22Rv1 (cell line): ENCODE measurements at regions not wholly inside any gene's neighbourhood (a gene's known extent, or its start where the extent isn't known, plus 50 kb on each side); places are given as distances from the start of the nearest gene placed in this dataset.

Source experiments
- CTCF ChIP-seq: fragments of 450-650 bp; IDR thresholded peaks from 2 replicates; pipeline ENCODE4 v1.5.1; 2017; ENCODE audit warnings: mild to moderate bottlenecking
- ZFX ChIP-seq: fragments of 450-650 bp; IDR thresholded peaks from 2 replicates; pipeline ENCODE4 v1.6.1; 2017; ENCODE audit warnings: antibody characterized with exemption, borderline replicate concordance

DNA sequence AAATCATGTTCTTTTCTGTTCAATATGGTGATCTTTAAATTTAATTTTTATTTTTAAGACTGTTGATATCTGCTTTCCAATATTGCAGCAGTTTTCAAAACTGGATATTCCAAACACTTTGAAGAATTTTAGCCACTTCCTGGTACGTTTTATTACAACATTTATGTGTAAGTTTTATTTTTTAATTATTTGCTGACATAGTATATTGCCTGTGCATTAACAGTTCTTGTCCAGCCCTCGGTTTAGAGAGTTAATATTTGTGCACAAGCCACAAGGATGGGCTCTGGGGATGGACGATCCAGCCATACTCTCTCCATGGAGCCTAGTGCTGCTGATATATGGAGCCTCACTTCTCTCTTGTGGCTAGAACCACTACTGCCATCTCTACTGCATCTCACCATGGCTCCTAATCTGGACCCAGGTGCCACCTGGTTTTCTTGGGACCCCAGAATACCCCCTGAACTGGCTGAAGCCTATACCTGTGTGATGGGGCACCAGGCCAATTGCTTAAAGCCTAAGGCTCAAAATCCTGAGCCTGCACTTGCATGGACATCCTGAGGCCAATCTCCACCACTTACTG lies 262.5 kb downstream of the RASSF9 start:
- TF ChIP-seq CTCF (no peak), ZFX (no peak)
